Stimulated activated CD4-positive, alpha-beta T cell treated with anti-CD3 and anti-CD28 coated beads, Interleukin-4, amount 100 ng/mL, for 24 hours (primary cell): ENCODE measurements at regions not wholly inside any gene's neighbourhood (a gene's known extent, or its start where the extent isn't known, plus 50 kb on each side); places are given as distances from the start of the nearest gene placed in this dataset.

Experiments used
- DNase-seq: peaks from one replicate; pipeline ENCODE4 v3.0.0-alpha.2; 2020

- DNase-seq: no peak
Observed at GRCh38 chr10:29403208-29403607, 114.3 kb downstream of the LYZL1 start.

- DNase-seq: no peak
Observed at GRCh38 chr10:29407280-29407858, 118.5 kb downstream of the LYZL1 start.
